Gastrocnemius medialis (tissue), 4 donors: ENCODE measurements at regions not wholly inside any gene's neighbourhood (a gene's known extent, or its start where the extent isn't known, plus 50 kb on each side); places are given as distances from the start of the nearest gene placed in this dataset.

Experiments used
- ATAC-seq, 2 donors: fragments of 150-250 bp; one replicate each; pipeline ENCODE4 v1.9.1; 2016
- DNase-seq, 2 donors: peaks; one replicate each; pipeline ENCODE4 v3.0.0-alpha.2; 2019
- H3K27ac ChIP-seq, 4 donors: fragments of 200-600 bp; sonication (generic); 1 replicate in 1 of 4; 2 replicates in 3 of 4; pipeline ENCODE4 v1.5.1; 2016 to 2018; ENCODE audit warnings: mild to moderate bottlenecking in 2 of 4, moderate library complexity in 1 of 4
- H3K27me3 ChIP-seq, 3 donors: fragments of 200-600 bp; sonication (generic) in 2 of 3; 1 replicate in 1 of 3; 2 replicates in 2 of 3; pipeline versions ENCODE4 v1.5.1 to v1.6.0; 2016 to 2019; ENCODE audit warnings: mild to moderate bottlenecking in 1 of 3, moderate library complexity in 1 of 3
- H3K36me3 ChIP-seq, 2 donors: fragments of 200-600 bp; sonication (generic) in 1 of 2; one replicate each; pipeline ENCODE4 v1.5.1; 2017 to 2018
- H3K4me1 ChIP-seq, 2 donors: fragments of 200-600 bp; sonication (generic) in 1 of 2; one replicate each; pipeline ENCODE4 v1.5.1; 2016 to 2017; ENCODE audit warnings: mild to moderate bottlenecking in 2 of 2
- H3K4me3 ChIP-seq, 4 donors: fragments of 200-600 bp; sonication (generic) in 3 of 4; 1 replicate in 1 of 4; 2 replicates in 3 of 4; pipeline ENCODE4 v1.5.1; 2016 to 2019; ENCODE audit warnings: mild to moderate bottlenecking in 2 of 4
- H3K9me3 ChIP-seq, 3 donors: fragments of 200-600 bp; sonication (generic) in 2 of 3; 1 replicate in 1 of 3; 2 replicates in 2 of 3; pipeline ENCODE4 v1.5.1; 2016 to 2019
- POLR2A ChIP-seq, 2 donors: fragments of 450-650 bp; IDR thresholded peaks; one replicate each; pipeline ENCODE4 v1.6.1; 2017; ENCODE audit warnings: antibody characterized with exemption in 2 of 2, mild to moderate bottlenecking in 2 of 2, moderate library complexity in 2 of 2
- in situ Hi-C, 4 donors: fragments of 200-750 bp; cut with MboI; loops; one replicate each; pipeline versions ENCODE4 v1.15.0 to v1.8.0; 2017; ENCODE audit warnings: low sequenced_read_pairs in 4 of 4
- intact Hi-C: fragments of 100-400 bp; cut with DNase I; formaldehyde crosslinking; loops from one replicate; pipeline ENCODE4 v1.15.1; 2023; ENCODE audit warnings: low total_unique reads
- TF ChIP-seq, protein P1 (sequence below), 5 experiments: fragments of 450-650 bp in 3 of 5; fragments of 200-600 bp in 2 of 5; sonication (generic) in 2 of 5; IDR thresholded peaks in 4 of 5; conservative IDR thresholded peaks in 1 of 5; 1 replicate in 4 of 5; 2 replicates in 1 of 5; pipeline ENCODE4 v1.5.1; 2016 to 2019; ENCODE audit warnings: antibody characterized with exemption in 5 of 5, mild to moderate bottlenecking in 3 of 5, moderate library complexity in 3 of 5

DNA sequence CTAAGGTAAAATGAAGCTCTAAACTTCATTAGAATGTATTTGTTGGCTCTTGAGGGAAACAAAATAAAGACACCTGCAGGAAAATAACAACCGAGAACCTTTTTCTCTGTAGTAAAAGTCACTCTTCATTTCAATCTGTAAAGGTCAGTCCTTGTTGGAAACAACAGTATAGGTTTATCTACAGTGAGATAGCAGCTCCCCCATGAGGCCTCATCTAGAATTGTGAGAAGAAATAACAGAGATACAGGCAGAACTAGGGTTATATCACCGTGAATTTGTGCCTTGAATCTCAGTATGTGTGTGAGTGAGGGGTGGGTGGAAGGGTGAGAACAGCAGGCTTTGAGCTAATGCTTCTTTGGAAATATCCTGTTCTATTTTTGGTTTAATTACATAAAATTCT lies 107.8 kb upstream of the FMR1 start:
- H3K4me3 ChIP-seq, result no peak overlapping the region
- H3K4me1 ChIP-seq, result no peaks in the 10 kb centered on the region
- H3K36me3 ChIP-seq, result no peaks in the 10 kb centered on the region
- H3K27me3 ChIP-seq, result no peaks in the 10 kb centered on the region
- H3K9me3 ChIP-seq, result no peaks in the 10 kb centered on the region
- in situ Hi-C loops, result no loop called here
- intact Hi-C loops, result no loop called here
- DNase-seq, result no peak
- no peak overlapping the region for H3K27ac ChIP-seq
- TF ChIP-seq, protein P1, sequence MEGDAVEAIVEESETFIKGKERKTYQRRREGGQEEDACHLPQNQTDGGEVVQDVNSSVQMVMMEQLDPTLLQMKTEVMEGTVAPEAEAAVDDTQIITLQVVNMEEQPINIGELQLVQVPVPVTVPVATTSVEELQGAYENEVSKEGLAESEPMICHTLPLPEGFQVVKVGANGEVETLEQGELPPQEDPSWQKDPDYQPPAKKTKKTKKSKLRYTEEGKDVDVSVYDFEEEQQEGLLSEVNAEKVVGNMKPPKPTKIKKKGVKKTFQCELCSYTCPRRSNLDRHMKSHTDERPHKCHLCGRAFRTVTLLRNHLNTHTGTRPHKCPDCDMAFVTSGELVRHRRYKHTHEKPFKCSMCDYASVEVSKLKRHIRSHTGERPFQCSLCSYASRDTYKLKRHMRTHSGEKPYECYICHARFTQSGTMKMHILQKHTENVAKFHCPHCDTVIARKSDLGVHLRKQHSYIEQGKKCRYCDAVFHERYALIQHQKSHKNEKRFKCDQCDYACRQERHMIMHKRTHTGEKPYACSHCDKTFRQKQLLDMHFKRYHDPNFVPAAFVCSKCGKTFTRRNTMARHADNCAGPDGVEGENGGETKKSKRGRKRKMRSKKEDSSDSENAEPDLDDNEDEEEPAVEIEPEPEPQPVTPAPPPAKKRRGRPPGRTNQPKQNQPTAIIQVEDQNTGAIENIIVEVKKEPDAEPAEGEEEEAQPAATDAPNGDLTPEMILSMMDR (IDR thresholded peaks at IDR 0.05 in 4 of 5, conservative IDR thresholded peaks at IDR 0.05 in 1 of 5), result no peak
- no peak for TF ChIP-seq POLR2A (IDR thresholded peaks at IDR 0.05)
- ATAC-seq, result no peak

DNA sequence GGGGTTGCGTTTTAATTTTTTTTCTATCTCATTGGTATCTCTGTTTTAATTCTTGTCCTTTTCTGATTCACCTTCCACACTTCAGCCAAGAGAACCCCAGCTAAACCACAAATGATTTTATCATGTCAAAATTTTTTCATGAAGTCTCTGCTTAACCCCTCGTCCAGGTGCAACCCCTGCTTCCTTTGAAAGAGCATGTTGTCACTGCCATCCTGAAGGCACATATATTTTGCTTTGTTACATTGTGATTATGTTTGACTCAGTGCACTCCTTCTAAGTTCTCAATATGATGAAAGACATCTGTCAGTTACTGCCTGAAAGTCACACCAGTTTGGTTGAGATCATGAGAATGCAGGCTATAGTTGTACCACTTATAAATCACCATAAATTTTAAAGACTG lies 99.9 kb upstream of the FMR1 start:
- Histone ChIP-seq H3K27me3 (no peaks in the 10 kb centered on the region), H3K27ac (no peak overlapping the region), H3K4me3 (no peak overlapping the region), H3K36me3 (no peaks in the 10 kb centered on the region), H3K4me1 (no peaks in the 10 kb centered on the region), H3K9me3 (no peaks in the 10 kb centered on the region)
- in situ Hi-C loops (loop anchor here in 1 of 4 donors (10.0 kb wide), 1 partner anchor 63 kb away; no protein-coding TSS in a partner anchor), intact Hi-C loops (no loop called here)
- TF ChIP-seq POLR2A (IDR thresholded peaks at IDR 0.05), result no peak
- TF ChIP-seq, protein P1 (IDR thresholded peaks at IDR 0.05 in 4 of 5, conservative IDR thresholded peaks at IDR 0.05 in 1 of 5), result no peak
- DNase-seq (no peak), ATAC-seq (no peak)

DNA sequence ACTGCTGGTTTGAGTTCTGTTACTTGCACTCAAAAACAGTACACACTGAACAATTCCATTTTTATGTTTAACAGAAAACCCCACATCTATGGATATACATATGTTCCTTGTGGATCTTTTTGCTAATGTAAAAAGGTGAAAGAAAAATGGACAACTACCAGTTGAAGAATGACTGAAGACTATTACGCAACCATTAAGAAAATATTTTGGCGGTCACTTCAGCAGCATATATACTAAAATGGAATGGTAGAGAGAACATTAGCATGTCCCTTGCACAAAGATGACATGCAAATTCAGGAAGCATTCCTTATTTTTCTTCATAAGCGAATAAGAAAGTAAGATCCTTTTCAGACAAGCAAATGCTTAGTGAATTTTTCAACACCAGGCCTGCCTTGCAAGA lies 84.6 kb upstream of the FMR1 start:
- intact Hi-C loops, result no loop called here
- no peaks in the 10 kb centered on the region for H3K4me1 ChIP-seq
- in situ Hi-C loops, result no loop called here
- no peaks in the 10 kb centered on the region for H3K9me3 ChIP-seq
- TF ChIP-seq, protein P1 (IDR thresholded peaks at IDR 0.05 in 4 of 5, conservative IDR thresholded peaks at IDR 0.05 in 1 of 5), result no peak
- TF ChIP-seq POLR2A (IDR thresholded peaks at IDR 0.05), result no peak
- no peaks in the 10 kb centered on the region for H3K27me3 ChIP-seq
- ATAC-seq (no peak), DNase-seq (no peak)
- no peak overlapping the region for H3K27ac ChIP-seq
- H3K36me3 ChIP-seq, result no peaks in the 10 kb centered on the region
- no peak overlapping the region for H3K4me3 ChIP-seq

DNA sequence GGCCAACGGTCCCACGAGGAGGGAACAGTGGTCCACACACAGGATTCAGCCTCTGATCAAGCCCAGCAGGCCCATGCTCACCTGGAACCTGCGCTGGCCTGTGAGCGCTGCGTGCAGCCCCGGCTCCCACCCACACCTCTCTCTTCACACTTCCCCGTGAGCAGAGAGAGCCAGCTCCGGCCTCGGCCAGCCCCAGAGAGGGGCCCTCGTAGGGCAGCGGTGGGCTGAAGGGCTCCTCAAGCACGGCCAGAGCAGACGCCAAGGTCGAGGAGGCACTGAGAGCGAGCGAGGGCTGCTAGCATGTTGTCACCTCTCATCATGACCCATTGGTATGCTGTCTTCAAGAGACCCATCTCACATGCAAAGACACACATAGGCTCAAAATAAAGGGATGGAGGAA lies 83.0 kb upstream of the FMR1 start:
- no peak for ATAC-seq
- H3K27ac ChIP-seq, result no peak overlapping the region
- in situ Hi-C loops, result no loop called here
- no peak for TF ChIP-seq POLR2A (IDR thresholded peaks at IDR 0.05)
- TF ChIP-seq, protein P1 (IDR thresholded peaks at IDR 0.05 in 4 of 5, conservative IDR thresholded peaks at IDR 0.05 in 1 of 5), result no peak
- no peak overlapping the region for H3K4me3 ChIP-seq
- no peaks in the 10 kb centered on the region for H3K36me3 ChIP-seq
- intact Hi-C loops, result no loop called here
- no peak for DNase-seq
- no peaks in the 10 kb centered on the region for H3K4me1 ChIP-seq
- no peaks in the 10 kb centered on the region for H3K9me3 ChIP-seq
- H3K27me3 ChIP-seq, result no peaks in the 10 kb centered on the region

DNA sequence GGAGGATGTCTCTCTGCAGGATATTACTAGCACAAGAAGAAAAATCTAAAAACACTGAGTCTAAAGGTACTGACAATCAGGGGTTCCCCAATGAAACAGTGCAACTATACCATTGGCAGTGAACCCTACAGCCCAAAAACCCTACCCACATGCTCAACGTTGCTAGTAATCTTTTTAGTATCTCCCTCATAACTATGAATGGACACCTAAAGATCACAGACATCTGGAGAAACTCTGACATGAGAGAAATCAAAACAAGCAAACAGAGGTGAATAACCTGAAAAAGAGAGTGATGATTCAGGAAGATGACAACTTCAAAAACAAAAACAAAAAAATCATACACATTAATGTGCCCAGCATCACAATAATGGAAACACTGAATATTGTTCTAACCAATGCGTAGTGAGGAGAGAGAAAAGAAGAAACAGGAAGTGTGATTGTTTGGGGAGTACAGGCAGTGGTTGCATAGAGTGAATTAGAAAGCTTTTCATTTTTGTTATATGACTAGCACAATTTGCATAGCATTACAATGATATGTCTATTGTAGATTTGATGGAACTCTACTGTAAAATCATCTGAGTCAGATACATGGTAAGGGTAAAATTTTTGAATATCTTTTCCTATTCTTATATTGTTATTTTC lies 78.9 kb upstream of the FMR1 start:
- Histone ChIP-seq H3K4me3 (no peak overlapping the region), H3K36me3 (no peaks in the 10 kb centered on the region), H3K27ac (no peak overlapping the region), H3K27me3 (no peaks in the 10 kb centered on the region), H3K4me1 (no peaks in the 10 kb centered on the region), H3K9me3 (no peaks in the 10 kb centered on the region)
- ATAC-seq (no peak), DNase-seq (no peak)
- TF ChIP-seq, protein P1 (IDR thresholded peaks at IDR 0.05 in 4 of 5, conservative IDR thresholded peaks at IDR 0.05 in 1 of 5), result no peak
- no peak for TF ChIP-seq POLR2A (IDR thresholded peaks at IDR 0.05)
- intact Hi-C loops, result no loop called here
- in situ Hi-C loops, result no loop called here
